ENCODE measurements at regions not wholly inside any gene's neighbourhood (a gene's known extent, or its start where the extent isn't known, plus 50 kb on each side); places are given as distances from the start of the nearest gene placed in this dataset.
A peak's percentile ranks its signal among the peaks of the same experiment; 100 is the strongest.

DNA sequence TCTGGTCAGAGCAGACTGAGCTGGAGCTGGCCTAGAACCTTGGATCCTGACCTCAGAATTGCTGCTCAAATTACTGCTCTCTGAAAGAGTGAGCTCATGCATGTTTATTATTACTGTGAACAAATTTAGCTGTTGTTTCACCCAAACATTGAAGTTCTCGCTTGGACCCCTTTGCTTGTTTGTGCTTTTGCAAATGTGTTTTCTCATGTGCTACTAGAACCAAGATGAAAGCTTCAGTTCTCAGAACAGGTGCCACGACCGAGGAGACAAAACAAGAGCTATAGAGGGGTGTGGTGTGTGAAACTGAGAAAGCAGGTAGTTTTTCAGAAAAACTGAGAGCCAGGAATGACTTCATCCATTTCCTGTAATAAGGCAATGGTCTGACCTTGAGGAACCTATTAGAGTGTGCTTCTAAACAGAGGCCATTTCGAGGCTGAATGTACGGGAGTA is 50.0 kb upstream of the ESR1 start:
- peak in 1 of 2 donors; percentile 24 for DNase-seq (ENCODE audit: low read depth in 2 of 2)

All from dermis microvascular lymphatic vessel endothelial cell (primary cell).